Endothelial cell of umbilical vein (primary cell): ENCODE measurements at regions not wholly inside any gene's neighbourhood (a gene's known extent, or its start where the extent isn't known, plus 50 kb on each side); places are given as distances from the start of the nearest gene placed in this dataset.

ENCODE experiments used
- BruUV-seq: library from RNA; stranded (reverse); fragments of 400-500 nt; replicated peaks from 2 replicates; lab custom pipeline; 2021; lab: Mats Ljungman, UMichigan
- CTCF ChIA-PET: fragments of 300-600, 350-600 bp; sonication (Branson Sonifier 250); formaldehyde crosslinking; loops from one replicate; lab custom pipeline; 2021; ENCODE audit warnings: antibody characterized with exemption, inconsistent platforms; lab: Charles Lee
- POLR2A ChIA-PET: fragments of 300-600, 350-600 bp; sonication (Branson Sonifier 250); formaldehyde crosslinking; loops from one replicate; lab custom pipeline; 2021; ENCODE audit warnings: antibody characterized with exemption, inconsistent platforms; lab: Charles Lee
- DNase-seq: peaks from one replicate; pipeline ENCODE4 v3.0.0-alpha.2; 2011; ENCODE audit warnings: low read depth, low spot score
- FAIRE-seq: peaks from 2 replicates; lab custom pipeline; 2011; peaks lifted over from hg19 to GRCh38; lab: Jason Lieb, UNC
- H2AFZ ChIP-seq: 2 replicates; pipeline ENCODE4 v1.6.0; 2012; ENCODE audit warnings: low read depth, low read length, control low read depth, inconsistent platforms
- H3K27ac ChIP-seq: 2 replicates; pipeline ENCODE4 v1.5.1; 2011; ENCODE audit warnings: low read depth, mild to moderate bottlenecking, control low read depth, low read length, moderate library complexity; ENCODE audit not compliant: insufficient read depth
- H3K27me3 ChIP-seq, 2 experiments: 2 replicates each; pipeline versions ENCODE4 v1.6.0 to v1.6.1; 2011; ENCODE audit warnings: low read length in 2 of 2, mixed read lengths in 1 of 2; ENCODE audit not compliant: control insufficient read depth in 2 of 2, insufficient read depth in 2 of 2
- H3K36me3 ChIP-seq, 2 experiments: 2 replicates in 1 of 2; 3 replicates in 1 of 2; pipeline ENCODE4 v1.5.1; 2011; ENCODE audit warnings: low read length in 2 of 2, mild to moderate bottlenecking in 1 of 2, moderate library complexity in 1 of 2; ENCODE audit not compliant: control insufficient read depth in 2 of 2, insufficient read depth in 2 of 2; ENCODE audit errors: extremely low read depth in 1 of 2
- H3K4me1 ChIP-seq: 3 replicates; pipeline ENCODE4 v1.5.1; 2011; ENCODE audit warnings: mild to moderate bottlenecking, low read length; ENCODE audit not compliant: control insufficient read depth, insufficient read depth; ENCODE audit errors: extremely low read depth
- H3K4me2 ChIP-seq: 2 replicates; pipeline ENCODE4 v1.6.1; 2011; ENCODE audit warnings: low read length, control low read depth, mixed read lengths; ENCODE audit not compliant: insufficient read depth
- H3K4me3 ChIP-seq, 3 experiments: fragments of 200-600 bp in 1 of 3; sonication (generic), shearing (Covaris generic) in 1 of 3; replicated peaks in 1 of 3; 2 replicates each; pipeline ENCODE4 v1.5.1; 2011 to 2016; ENCODE audit warnings: control low read depth in 3 of 3, low read length in 3 of 3, mild to moderate bottlenecking in 2 of 3, inconsistent platforms in 1 of 3, low read depth in 1 of 3, moderate library complexity in 1 of 3; ENCODE audit not compliant: insufficient read depth in 1 of 3
- H3K79me2 ChIP-seq: 2 replicates; pipeline ENCODE4 v1.6.0; 2012; ENCODE audit warnings: low read length, inconsistent platforms; ENCODE audit not compliant: control insufficient read depth, insufficient read depth
- H3K9ac ChIP-seq: replicated peaks from 2 replicates; pipeline ENCODE3; 2011; ENCODE audit warnings: low read length, control low read depth; ENCODE audit not compliant: insufficient read depth; ENCODE audit errors: extremely low read depth
- H3K9me1 ChIP-seq: replicated peaks from 3 replicates; pipeline ENCODE4 v1.6.0; 2011; ENCODE audit warnings: mild to moderate bottlenecking, low read length; ENCODE audit not compliant: control insufficient read depth, insufficient read depth; ENCODE audit errors: extremely low read depth
- H3K9me3 ChIP-seq: replicated peaks from 2 replicates; pipeline ENCODE4 v1.5.1; 2012; ENCODE audit warnings: low read length, inconsistent platforms; ENCODE audit not compliant: control insufficient read depth, insufficient read depth
- H4K20me1 ChIP-seq: replicated peaks from 2 replicates; pipeline ENCODE3; 2011; ENCODE audit warnings: mild to moderate bottlenecking, low read length; ENCODE audit not compliant: control insufficient read depth, insufficient read depth; ENCODE audit errors: extremely low read depth
- CTCF ChIP-seq, 2 donors: IDR thresholded peaks; 1 replicate in 1 of 2; 2 replicates in 1 of 2; pipeline ENCODE4 v1.5.1; 2011; ENCODE audit warnings: low read length in 2 of 2, mild to moderate bottlenecking in 2 of 2, moderate library complexity in 2 of 2, control low read depth in 1 of 2, inconsistent platforms in 1 of 2, low read depth in 1 of 2; ENCODE audit not compliant: insufficient read depth in 1 of 2; ENCODE audit errors: extremely low read depth in 1 of 2
- EZH2 ChIP-seq: IDR thresholded peaks from 2 replicates; pipeline ENCODE4 v1.6.1; 2012; ENCODE audit warnings: borderline replicate concordance, low read depth, mild to moderate bottlenecking, moderate library complexity, low read length, inconsistent platforms; ENCODE audit not compliant: severe bottlenecking
- FOS ChIP-seq: IDR thresholded peaks from 2 replicates; pipeline ENCODE4 v1.6.1; 2011; ENCODE audit warnings: mild to moderate bottlenecking, low read length, moderate library complexity, borderline replicate concordance; ENCODE audit not compliant: insufficient read depth
- GATA2 ChIP-seq: IDR thresholded peaks from 2 replicates; pipeline ENCODE4 v1.7.0; 2011; ENCODE audit warnings: low read depth, mild to moderate bottlenecking, moderate library complexity, mixed read lengths, low read length; ENCODE audit not compliant: insufficient read length, insufficient read depth
- JUN ChIP-seq: IDR thresholded peaks from 2 replicates; pipeline ENCODE4 v1.6.1; 2011; ENCODE audit warnings: borderline replicate concordance, low read depth; ENCODE audit not compliant: insufficient read length, insufficient read depth
- MAX ChIP-seq: IDR thresholded peaks from 2 replicates; pipeline ENCODE4 v1.6.1; 2011; ENCODE audit not compliant: insufficient read depth, insufficient read length
- MYC ChIP-seq: IDR thresholded peaks from one replicate; pipeline ENCODE4 v1.6.1; 2011; ENCODE audit warnings: mild to moderate bottlenecking, low read depth, low read length
- POLR2A ChIP-seq: IDR thresholded peaks from 2 replicates; pipeline ENCODE4 v1.6.1; 2012; ENCODE audit warnings: low read depth, mild to moderate bottlenecking, control low read depth, low read length
- POLR2AphosphoS5 ChIP-seq: IDR thresholded peaks from 2 replicates; pipeline ENCODE4 v1.6.1; 2012; ENCODE audit warnings: low read depth, mild to moderate bottlenecking, control low read depth, low read length, moderate library complexity; ENCODE audit not compliant: insufficient read depth
- dilution Hi-C: fragments of 300-500 bp; cut with MboI; formaldehyde crosslinking; loops from one replicate; pipeline ENCODE4 v1.15.0; 2019; ENCODE audit warnings: low sequenced_read_pairs; ENCODE audit not compliant: extremely low pct_ligation_motif_present
- intact Hi-C: fragments of 100-400 bp; cut with micrococcal nuclease; formaldehyde crosslinking; loops from one replicate; pipeline ENCODE4 v1.10.0; 2022

- H3K36me3 ChIP-seq, result no peaks in the 10 kb centered on the region
- no peaks in the 10 kb centered on the region for H3K9me1 ChIP-seq
- intact Hi-C loops (no loop called here), dilution Hi-C loops (no loop called here)
- H3K4me2 ChIP-seq, result no peak overlapping the region
- H3K9me3 ChIP-seq, result peaks cover 2% of the 10 kb centered on the region
- H4K20me1 ChIP-seq, result no peaks in the 10 kb centered on the region
- no TSS peak for BruUV-seq
- DNase-seq, result no peak
- no peaks in the 10 kb centered on the region for H3K4me1 ChIP-seq
- H3K9ac ChIP-seq, result no peak overlapping the region
- H3K27me3 ChIP-seq, result no peaks in the 10 kb centered on the region
- TF ChIP-seq CTCF (IDR thresholded peaks at IDR 0.05; ENCODE audit: extremely low read depth in 1 of 2, insufficient read depth in 1 of 2, low read depth in 1 of 2, low read length in 2 of 2) (no peak), EZH2 (no peak), GATA2 (no peak), MAX (no peak), POLR2AphosphoS5 (no peak), MYC (no peak), JUN (no peak), FOS (no peak), POLR2A (no peak)
- no peaks in the 10 kb centered on the region for H3K79me2 ChIP-seq
- ChIA-PET POLR2A (no interaction called here), CTCF (no interaction called here)
- no peak for FAIRE-seq
- H2AFZ ChIP-seq, result no peak overlapping the region
- no peak overlapping the region for H3K27ac ChIP-seq
- no peak overlapping the region for H3K4me3 ChIP-seq
These were observed 188.5 kb upstream of the SYT10 start for GRCh38 chr12:33628087-33628486.
